ENCODE measurements at regions not wholly inside any gene's neighbourhood (a gene's known extent, or its start where the extent isn't known, plus 50 kb on each side); places are given as distances from the start of the nearest gene placed in this dataset.

DNA sequence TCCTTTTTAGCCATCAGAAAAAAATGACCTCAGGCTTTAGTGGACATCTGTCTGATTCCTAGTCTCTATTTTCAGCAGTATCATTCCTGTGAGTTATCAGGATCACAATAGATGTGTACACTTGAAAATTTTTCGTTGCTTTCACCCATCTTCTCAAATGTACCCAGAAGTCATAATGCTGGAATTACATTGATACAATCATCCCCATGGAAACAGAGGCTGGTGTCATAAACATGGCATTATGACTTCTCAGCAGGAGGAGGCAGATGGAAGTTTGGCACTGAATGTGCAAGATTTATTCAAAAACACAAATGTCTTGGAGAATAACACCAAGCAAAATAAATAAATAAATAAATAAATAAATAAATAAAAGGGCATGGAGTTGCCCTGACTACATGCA lies 292.5 kb downstream of the PHKB start:
- TF ChIP-seq CTCF (IDR thresholded peaks at IDR 0.05; ENCODE audit: insufficient read depth, low read length) (no peak), POLR2AphosphoS5 (IDR thresholded peaks at IDR 0.05; ENCODE audit: low read depth) (no peak), SPI1 (IDR thresholded peaks at IDR 0.05; ENCODE audit: borderline replicate concordance, low read depth) (no peak), GABPA (IDR thresholded peaks at IDR 0.05; ENCODE audit: low read depth) (no peak)
- TF ChIP-seq, protein P1, sequence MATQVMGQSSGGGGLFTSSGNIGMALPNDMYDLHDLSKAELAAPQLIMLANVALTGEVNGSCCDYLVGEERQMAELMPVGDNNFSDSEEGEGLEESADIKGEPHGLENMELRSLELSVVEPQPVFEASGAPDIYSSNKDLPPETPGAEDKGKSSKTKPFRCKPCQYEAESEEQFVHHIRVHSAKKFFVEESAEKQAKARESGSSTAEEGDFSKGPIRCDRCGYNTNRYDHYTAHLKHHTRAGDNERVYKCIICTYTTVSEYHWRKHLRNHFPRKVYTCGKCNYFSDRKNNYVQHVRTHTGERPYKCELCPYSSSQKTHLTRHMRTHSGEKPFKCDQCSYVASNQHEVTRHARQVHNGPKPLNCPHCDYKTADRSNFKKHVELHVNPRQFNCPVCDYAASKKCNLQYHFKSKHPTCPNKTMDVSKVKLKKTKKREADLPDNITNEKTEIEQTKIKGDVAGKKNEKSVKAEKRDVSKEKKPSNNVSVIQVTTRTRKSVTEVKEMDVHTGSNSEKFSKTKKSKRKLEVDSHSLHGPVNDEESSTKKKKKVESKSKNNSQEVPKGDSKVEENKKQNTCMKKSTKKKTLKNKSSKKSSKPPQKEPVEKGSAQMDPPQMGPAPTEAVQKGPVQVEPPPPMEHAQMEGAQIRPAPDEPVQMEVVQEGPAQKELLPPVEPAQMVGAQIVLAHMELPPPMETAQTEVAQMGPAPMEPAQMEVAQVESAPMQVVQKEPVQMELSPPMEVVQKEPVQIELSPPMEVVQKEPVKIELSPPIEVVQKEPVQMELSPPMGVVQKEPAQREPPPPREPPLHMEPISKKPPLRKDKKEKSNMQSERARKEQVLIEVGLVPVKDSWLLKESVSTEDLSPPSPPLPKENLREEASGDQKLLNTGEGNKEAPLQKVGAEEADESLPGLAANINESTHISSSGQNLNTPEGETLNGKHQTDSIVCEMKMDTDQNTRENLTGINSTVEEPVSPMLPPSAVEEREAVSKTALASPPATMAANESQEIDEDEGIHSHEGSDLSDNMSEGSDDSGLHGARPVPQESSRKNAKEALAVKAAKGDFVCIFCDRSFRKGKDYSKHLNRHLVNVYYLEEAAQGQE (IDR thresholded peaks at IDR 0.05; ENCODE audit: insufficient replicate concordance, low read depth): no peak
- Histone ChIP-seq H3K27me3 (ENCODE audit: insufficient read depth, poor library complexity, severe bottlenecking) (peaks cover 2% of the 10 kb centered on the region), H3K27ac (replicated peaks) (no peak overlapping the region), H3K4me3 (replicated peaks; ENCODE audit: insufficient read depth, low read length) (no peak overlapping the region)
- DNase-seq (ENCODE audit: low read depth in 1 of 2, low spot score in 1 of 2): no peak
